HepG2 (cell line): ENCODE measurements at regions not wholly inside any gene's neighbourhood (a gene's known extent, or its start where the extent isn't known, plus 50 kb on each side); places are given as distances from the start of the nearest gene placed in this dataset.

ENCODE experiments used
- BRD4 ChIP-seq: sonication (generic); formaldehyde crosslinking; IDR thresholded peaks from 2 replicates; pipeline ENCODE4 v1.4.0; 2020; ENCODE audit warnings: missing genetic modification reagents
- CTCF ChIP-seq: sonication (generic); formaldehyde crosslinking; IDR thresholded peaks from 2 replicates; pipeline ENCODE4 v1.5.0; 2020; ENCODE audit warnings: mild to moderate bottlenecking, missing genetic modification reagents, moderate library complexity
- POLR2A ChIP-seq, 2 experiments: IDR thresholded peaks; 2 replicates each; pipeline ENCODE4 v1.6.1; 2011; ENCODE audit warnings: low read depth in 2 of 2, low read length in 2 of 2, mild to moderate bottlenecking in 1 of 2, moderate library complexity in 1 of 2; ENCODE audit not compliant: insufficient read depth in 1 of 2
- POLR2AphosphoS5 ChIP-seq: IDR thresholded peaks from 2 replicates; pipeline ENCODE4 v1.6.1; 2012; ENCODE audit warnings: low read depth, low read length
- TAF15 ChIP-seq: fragments of 200-400 bp; formaldehyde crosslinking; IDR thresholded peaks from one replicate; pipeline ENCODE4 v1.6.1; 2018; ENCODE audit warnings: mild to moderate bottlenecking, low read depth, low read length; ENCODE audit not compliant: poor library complexity, severe bottlenecking
- THAP9 ChIP-seq: sonication (generic); formaldehyde crosslinking; IDR thresholded peaks from 2 replicates; pipeline ENCODE4; 2020; ENCODE audit warnings: missing genetic modification reagents, mild to moderate bottlenecking, borderline replicate concordance
- USF2 ChIP-seq, 2 experiments: sonication (generic) in 1 of 2; formaldehyde crosslinking in 1 of 2; IDR thresholded peaks; 2 replicates each; pipeline versions ENCODE4 v1.5.1 to v1.6.1; 2011 to 2020; ENCODE audit warnings: borderline replicate concordance in 1 of 2, low read depth in 1 of 2, low read length in 1 of 2, mild to moderate bottlenecking in 1 of 2, missing genetic modification reagents in 1 of 2, moderate library complexity in 1 of 2
- ZNF251 ChIP-seq: sonication (generic); formaldehyde crosslinking; IDR thresholded peaks from 2 replicates; pipeline ENCODE4 v1.9.0; 2021; ENCODE audit warnings: mild to moderate bottlenecking, missing genetic modification reagents
- ZNF883 ChIP-seq: sonication (generic); formaldehyde crosslinking; IDR thresholded peaks from 2 replicates; pipeline ENCODE4 v1.5.1; 2020; ENCODE audit warnings: mild to moderate bottlenecking, missing genetic modification reagents; ENCODE audit errors: not compliant biosample characterization

DNA sequence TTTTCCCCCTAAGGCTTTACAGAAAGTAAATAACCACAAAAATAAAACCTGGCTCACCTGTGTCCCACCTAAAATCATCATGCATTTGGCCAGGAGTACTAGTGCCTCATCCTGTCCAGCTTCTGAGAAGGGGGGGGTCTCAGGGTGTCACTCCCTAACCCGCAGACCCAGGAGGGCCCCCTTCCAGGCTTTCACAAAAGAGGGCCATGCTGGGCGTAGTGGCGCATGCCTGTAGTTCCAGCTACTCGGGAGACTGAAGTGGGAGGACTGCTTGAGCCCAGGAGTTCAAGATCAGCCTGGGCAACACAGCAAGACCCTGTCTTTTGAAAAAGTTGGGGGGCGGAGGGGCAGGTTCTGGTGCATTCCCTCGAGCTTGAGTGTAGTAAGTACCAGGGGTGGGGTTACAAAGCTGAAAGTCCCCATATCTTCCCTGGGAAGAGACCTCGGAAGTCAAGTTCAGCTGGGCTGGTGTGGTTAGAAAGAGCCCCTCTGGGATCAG is 259.3 kb downstream of the PARN start:
- TF ChIP-seq POLR2AphosphoS5 = no peak
- TF ChIP-seq TAF15 = no peak
- no peak for TF ChIP-seq ZNF883 (CRISPR knock-in tag)
- TF ChIP-seq CTCF (CRISPR knock-in tag) = no peak
- TF ChIP-seq BRD4 (CRISPR knock-in tag) = no peak
- TF ChIP-seq USF2 (IDR thresholded peaks at IDR 0.05; ENCODE audit: low read depth, low read length) = no peak
- TF ChIP-seq USF2 (CRISPR knock-in tag; IDR thresholded peaks at IDR 0.05; ENCODE audit: borderline replicate concordance) = no peak
- TF ChIP-seq ZNF251 = no peak
- no peak for TF ChIP-seq THAP9 (CRISPR knock-in tag)
- no peak for TF ChIP-seq POLR2A (IDR thresholded peaks at IDR 0.05; ENCODE audit: insufficient read depth in 1 of 2, low read depth in 2 of 2, low read length in 2 of 2)
